Epithelial cell of proximal tubule (primary cell): ENCODE measurements at regions not wholly inside any gene's neighbourhood (a gene's known extent, or its start where the extent isn't known, plus 50 kb on each side); places are given as distances from the start of the nearest gene placed in this dataset.

Source experiments
- DNase-seq: peaks from one replicate; pipeline ENCODE4 v3.0.0-alpha.2; 2011; ENCODE audit warnings: low read depth
- H3K4me3 ChIP-seq: 2 replicates; pipeline ENCODE4 v1.5.1; 2011; ENCODE audit warnings: low read depth, mild to moderate bottlenecking, low read length
- CTCF ChIP-seq: conservative IDR thresholded peaks from 2 replicates; pipeline ENCODE4 v1.5.1; 2012; ENCODE audit warnings: low read depth, mild to moderate bottlenecking, low read length

DNA sequence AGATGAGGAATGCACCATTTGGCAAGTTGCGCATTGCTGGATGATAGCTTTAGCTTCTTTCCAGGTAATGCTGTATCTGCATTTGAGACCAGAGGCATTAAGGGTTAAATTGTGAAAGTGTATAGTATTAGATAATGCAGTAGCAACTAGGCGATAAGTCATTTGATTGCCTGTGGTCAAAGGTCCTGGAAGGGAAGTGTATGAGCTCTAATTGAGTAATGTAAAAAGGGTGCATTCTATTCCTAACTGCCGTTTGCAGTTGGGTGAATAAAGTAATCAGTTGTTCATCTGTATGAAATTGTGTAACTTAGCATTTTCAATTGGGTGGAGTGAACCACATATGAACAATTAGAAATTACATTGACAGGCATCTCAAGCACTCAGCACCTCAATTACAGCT, 54.5 kb upstream of the WDR1 start:
- no peak for DNase-seq
- no peak overlapping the region for H3K4me3 ChIP-seq
- TF ChIP-seq CTCF, result no peak

- no peak for TF ChIP-seq CTCF
- H3K4me3 ChIP-seq, result no peak overlapping the region
- DNase-seq, result no peak
Measured at GRCh38 chr4:10169839-10170387, 53.3 kb upstream of the WDR1 start.

DNA sequence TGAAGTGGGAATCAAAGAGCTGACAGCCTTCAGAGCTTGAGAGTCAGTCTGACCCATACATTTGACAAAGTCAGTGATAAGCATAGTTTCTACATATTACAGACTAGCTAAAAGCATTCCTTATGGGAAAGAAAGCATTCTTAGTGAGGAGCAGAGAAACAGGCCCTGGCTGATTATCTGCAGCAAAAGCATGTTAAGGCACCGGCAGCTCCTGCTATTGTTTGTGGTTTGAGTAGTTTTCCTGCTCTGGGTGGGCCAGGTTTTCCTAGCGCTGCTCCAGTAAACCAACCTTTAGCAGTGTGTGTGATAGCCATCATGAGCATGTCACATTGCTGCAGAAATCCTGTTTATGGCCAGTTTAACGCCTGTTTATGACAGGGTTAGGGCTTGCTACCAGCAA, 51.6 kb upstream of the WDR1 start:
- H3K4me3 ChIP-seq, result no peak overlapping the region
- DNase-seq, result no peak
- no peak for TF ChIP-seq CTCF

GRCh38 chr4:10167201-10167600, 50.6 kb upstream of the WDR1 start:
- DNase-seq, result no peak
- no peak overlapping the region for H3K4me3 ChIP-seq
- no peak for TF ChIP-seq CTCF
